H9 (cell line): ENCODE measurements at regions not wholly inside any gene's neighbourhood (a gene's known extent, or its start where the extent isn't known, plus 50 kb on each side); places are given as distances from the start of the nearest gene placed in this dataset.
"Not testable (repeated sequence)": the region's sequence is repeated elsewhere in the genome, so short reads cannot be mapped to it uniquely, and the experiment has no call there.

ENCODE experiments used
- DNase-seq: peaks from one replicate; pipeline ENCODE4 v3.0.0-alpha.2; 2017
- H2AFZ ChIP-seq: one replicate; pipeline ENCODE4 v1.6.1; 2013; ENCODE audit warnings: mild to moderate bottlenecking, low read length, control low read depth, moderate library complexity
- H2AK5ac ChIP-seq: 2 replicates; pipeline ENCODE4 v1.6.1; 2013; ENCODE audit warnings: low read length, control low read depth, mixed read lengths; ENCODE audit not compliant: insufficient read length
- H2BK120ac ChIP-seq: one replicate; pipeline ENCODE4 v1.6.1; 2013; ENCODE audit warnings: low read depth, mild to moderate bottlenecking, low read length, control low read depth, inconsistent platforms; ENCODE audit not compliant: poor library complexity, severe bottlenecking
- H2BK12ac ChIP-seq: 2 replicates; pipeline ENCODE4 v1.6.1; 2013; ENCODE audit warnings: low read length, control low read depth, mixed read lengths, low read depth; ENCODE audit not compliant: insufficient read length
- H2BK15ac ChIP-seq: 2 replicates; pipeline ENCODE4 v1.6.1; 2013; ENCODE audit warnings: low read depth, low read length, control low read depth
- H2BK20ac ChIP-seq: one replicate; pipeline ENCODE4 v1.6.1; 2013; ENCODE audit warnings: low read depth, mild to moderate bottlenecking, low read length, control low read depth, inconsistent platforms; ENCODE audit not compliant: poor library complexity, severe bottlenecking
- H2BK5ac ChIP-seq: 2 replicates; pipeline ENCODE4 v1.6.1; 2013; ENCODE audit warnings: low read length, control low read depth, mixed read lengths; ENCODE audit not compliant: insufficient read length
- H3K14ac ChIP-seq: 2 replicates; pipeline ENCODE4 v1.6.1; 2013; ENCODE audit warnings: low read length, control low read depth; ENCODE audit not compliant: insufficient read depth
- H3K18ac ChIP-seq: 2 replicates; pipeline ENCODE4 v1.6.1; 2013; ENCODE audit warnings: low read depth, mild to moderate bottlenecking, mixed read lengths, low read length, control low read depth; ENCODE audit not compliant: insufficient read length
- H3K23ac ChIP-seq: 2 replicates; pipeline ENCODE4 v1.6.1; 2013; ENCODE audit warnings: low read length, control low read depth, mixed read lengths, low read depth; ENCODE audit not compliant: insufficient read length
- H3K23me2 ChIP-seq: 2 replicates; pipeline ENCODE4 v1.6.1; 2013; ENCODE audit warnings: low read depth, mild to moderate bottlenecking, mixed read lengths, low read length, control low read depth; ENCODE audit not compliant: insufficient read length, poor library complexity, severe bottlenecking
- H3K27ac ChIP-seq: 2 replicates; pipeline ENCODE4 v1.5.1; 2013; ENCODE audit warnings: low read length, control low read depth, mixed read lengths, low read depth; ENCODE audit not compliant: insufficient read length
- H3K27me3 ChIP-seq: 2 replicates; pipeline ENCODE4 v1.6.1; 2013; ENCODE audit warnings: low read length, control low read depth, inconsistent platforms; ENCODE audit not compliant: insufficient read depth
- H3K4ac ChIP-seq: 2 replicates; pipeline ENCODE4 v1.6.1; 2013; ENCODE audit warnings: low read depth, mild to moderate bottlenecking, control low read depth, inconsistent platforms, low read length, moderate library complexity
- H3K4me1 ChIP-seq: 2 replicates; pipeline ENCODE4 v1.6.1; 2013; ENCODE audit warnings: low read length, control low read depth, inconsistent platforms; ENCODE audit not compliant: insufficient read depth
- H3K4me2 ChIP-seq: 2 replicates; pipeline ENCODE4 v1.6.1; 2013; ENCODE audit warnings: low read length, control low read depth, mixed read lengths; ENCODE audit not compliant: insufficient read length, insufficient read depth
- H3K56ac ChIP-seq: 2 replicates; pipeline ENCODE4 v1.6.1; 2013; ENCODE audit warnings: low read depth, mild to moderate bottlenecking, mixed read lengths, low read length, control low read depth; ENCODE audit not compliant: insufficient read length
- H3K79me1 ChIP-seq: 2 replicates; pipeline ENCODE4 v1.6.1; 2013; ENCODE audit warnings: low read depth, mild to moderate bottlenecking, moderate library complexity, low read length, control low read depth, inconsistent platforms; ENCODE audit not compliant: insufficient read depth, poor library complexity, severe bottlenecking
- H3K79me2 ChIP-seq: 2 replicates; pipeline ENCODE4 v1.6.1; 2013; ENCODE audit warnings: low read length, control low read depth, inconsistent platforms; ENCODE audit not compliant: insufficient read depth
- H3K9ac ChIP-seq: 2 replicates; pipeline ENCODE4 v1.6.1; 2013; ENCODE audit warnings: low read length, control low read depth, mixed read lengths; ENCODE audit not compliant: insufficient read length; ENCODE audit errors: extremely low read depth
- H3K9me3 ChIP-seq: one replicate; pipeline ENCODE4 v1.6.1; 2013; ENCODE audit warnings: low read depth, low read length, inconsistent platforms; ENCODE audit not compliant: control insufficient read depth
- H3T11ph ChIP-seq: one replicate; pipeline ENCODE4 v1.6.1; 2013; ENCODE audit warnings: mild to moderate bottlenecking, low read length, control low read depth, inconsistent platforms
- H4K20me1 ChIP-seq: one replicate; pipeline ENCODE4 v1.6.1; 2013; ENCODE audit not compliant: control insufficient read depth, insufficient read length, insufficient read depth
- H4K5ac ChIP-seq: 2 replicates; pipeline ENCODE4 v1.6.1; 2013; ENCODE audit warnings: low read depth, mild to moderate bottlenecking, mixed read lengths, low read length, control low read depth; ENCODE audit not compliant: insufficient read length
- H4K8ac ChIP-seq: replicated peaks from 2 replicates; pipeline ENCODE4 v1.6.1; 2013; ENCODE audit warnings: low read length, control low read depth, mixed read lengths, low read depth; ENCODE audit not compliant: insufficient read length
- H4K91ac ChIP-seq: 2 replicates; pipeline ENCODE4 v1.6.1; 2013; ENCODE audit warnings: low read depth, mild to moderate bottlenecking, moderate library complexity, mixed read lengths, low read length, control low read depth; ENCODE audit not compliant: insufficient read length
- H3K27ac Mint-ChIP-seq, 3 experiments: 2 replicates in 2 of 3; 3 replicates in 1 of 3; pipeline ENCODE4 v1.8.0; 2020 to 2021; ENCODE audit warnings: mixed read lengths in 3 of 3, mild to moderate bottlenecking in 1 of 3, moderate library complexity in 1 of 3
- H3K27me3 Mint-ChIP-seq: 2 replicates; pipeline ENCODE4 v1.8.0; 2021; ENCODE audit warnings: low read depth, mild to moderate bottlenecking, moderate library complexity, mixed read lengths
- H3K36me3 Mint-ChIP-seq, 3 experiments: 2 replicates in 2 of 3; 3 replicates in 1 of 3; pipeline ENCODE4 v1.8.0; 2020 to 2021; ENCODE audit warnings: low read depth in 3 of 3, mixed read lengths in 3 of 3; ENCODE audit not compliant: insufficient read depth in 1 of 3
- H3K4me1 Mint-ChIP-seq, 2 experiments: 2 replicates each; pipeline ENCODE4 v1.8.0; 2020; ENCODE audit warnings: mixed read lengths in 2 of 2
- H3K4me3 Mint-ChIP-seq, 2 experiments: 2 replicates in 1 of 2; 3 replicates in 1 of 2; pipeline ENCODE4 v1.8.0; 2020 to 2021; ENCODE audit warnings: mild to moderate bottlenecking in 2 of 2, mixed read lengths in 2 of 2, moderate library complexity in 1 of 2
- H3K9me3 Mint-ChIP-seq, 2 experiments: 2 replicates in 1 of 2; 3 replicates in 1 of 2; pipeline ENCODE4 v1.8.0; 2020; ENCODE audit warnings: mild to moderate bottlenecking in 2 of 2, mixed read lengths in 2 of 2, moderate library complexity in 1 of 2
- WGBS: extraction: QIAGEN DNeasy Blood & Tissue Kit; methylation state at CpG from one replicate; pipeline ENCODE4 v1.1.7; 2013; ENCODE audit warnings: missing lambda C conversion rate, low lambda C conversion rate, mixed read lengths; ENCODE audit not compliant: insufficient read length; ENCODE audit errors: extremely low coverage; 5-methylcytosine and 5-hydroxymethylcytosine counted together
- TF ChIP-seq, protein P1 (sequence below): fragments of 200-600 bp; sonication (generic); conservative IDR thresholded peaks from 3 replicates; pipeline ENCODE4 v1.8.0; 2021; ENCODE audit warnings: antibody characterized with exemption, mild to moderate bottlenecking

GRCh38 chr3:75362086-75362784 lies 301.9 kb upstream of the FRG2C start:
- not testable (repeated sequence) for H3K4ac ChIP-seq, H4K91ac ChIP-seq, H4K8ac ChIP-seq, H2BK12ac ChIP-seq, H2BK120ac ChIP-seq, H3K79me2 ChIP-seq, H3K36me3 Mint-ChIP-seq, H3K27ac ChIP-seq, H3K14ac ChIP-seq, H2AK5ac ChIP-seq, H3K18ac ChIP-seq, H3K27me3 ChIP-seq, H2BK15ac ChIP-seq, H3K27me3 Mint-ChIP-seq, H3K9me3 Mint-ChIP-seq, H3K79me1 ChIP-seq, H4K20me1 ChIP-seq, H3K56ac ChIP-seq, H2BK20ac ChIP-seq, H3K9ac ChIP-seq, H3K27ac Mint-ChIP-seq, H3K23ac ChIP-seq, H4K5ac ChIP-seq, H3K4me3 Mint-ChIP-seq, H3K4me1 ChIP-seq, H3K4me2 ChIP-seq, H2BK5ac ChIP-seq, H3K9me3 ChIP-seq, H3T11ph ChIP-seq, H2AFZ ChIP-seq, H3K23me2 ChIP-seq
- TF ChIP-seq, protein P1, sequence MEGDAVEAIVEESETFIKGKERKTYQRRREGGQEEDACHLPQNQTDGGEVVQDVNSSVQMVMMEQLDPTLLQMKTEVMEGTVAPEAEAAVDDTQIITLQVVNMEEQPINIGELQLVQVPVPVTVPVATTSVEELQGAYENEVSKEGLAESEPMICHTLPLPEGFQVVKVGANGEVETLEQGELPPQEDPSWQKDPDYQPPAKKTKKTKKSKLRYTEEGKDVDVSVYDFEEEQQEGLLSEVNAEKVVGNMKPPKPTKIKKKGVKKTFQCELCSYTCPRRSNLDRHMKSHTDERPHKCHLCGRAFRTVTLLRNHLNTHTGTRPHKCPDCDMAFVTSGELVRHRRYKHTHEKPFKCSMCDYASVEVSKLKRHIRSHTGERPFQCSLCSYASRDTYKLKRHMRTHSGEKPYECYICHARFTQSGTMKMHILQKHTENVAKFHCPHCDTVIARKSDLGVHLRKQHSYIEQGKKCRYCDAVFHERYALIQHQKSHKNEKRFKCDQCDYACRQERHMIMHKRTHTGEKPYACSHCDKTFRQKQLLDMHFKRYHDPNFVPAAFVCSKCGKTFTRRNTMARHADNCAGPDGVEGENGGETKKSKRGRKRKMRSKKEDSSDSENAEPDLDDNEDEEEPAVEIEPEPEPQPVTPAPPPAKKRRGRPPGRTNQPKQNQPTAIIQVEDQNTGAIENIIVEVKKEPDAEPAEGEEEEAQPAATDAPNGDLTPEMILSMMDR, result peak; percentile 67
- peaks cover 12 to 17% of the 10 kb centered on the region in 2 experiments for H3K4me1 Mint-ChIP-seq
- no CpG with 5 or more reads among the region's 16 CpGs for WGBS
- DNase-seq, result peak; percentile 43

GRCh38 chr3:75372964-75373363 lies 291.2 kb upstream of the FRG2C start:
- not testable (repeated sequence) for H3K79me1 ChIP-seq, H3K27ac Mint-ChIP-seq, H3K4me1 ChIP-seq, H3K9me3 Mint-ChIP-seq, H3K4me2 ChIP-seq, H2BK12ac ChIP-seq, H2AK5ac ChIP-seq, DNase-seq, H3K4me3 Mint-ChIP-seq, H2AFZ ChIP-seq, H2BK20ac ChIP-seq, H3K36me3 Mint-ChIP-seq, H2BK120ac ChIP-seq, H2BK15ac ChIP-seq, H4K5ac ChIP-seq, H3K27ac ChIP-seq, H2BK5ac ChIP-seq, H4K91ac ChIP-seq, H3T11ph ChIP-seq, H3K4me1 Mint-ChIP-seq, H3K56ac ChIP-seq, H3K79me2 ChIP-seq, H3K23ac ChIP-seq, H3K9ac ChIP-seq, H3K4ac ChIP-seq, H4K8ac ChIP-seq, H3K9me3 ChIP-seq, H4K20me1 ChIP-seq, H3K18ac ChIP-seq, H3K23me2 ChIP-seq, H3K14ac ChIP-seq, H3K27me3 ChIP-seq
- WGBS, result no CpG with 5 or more reads among the region's 13 CpGs
- H3K27me3 Mint-ChIP-seq, result peaks cover 35% of the 10 kb centered on the region
